IMR-90 (cell line): ENCODE measurements at regions not wholly inside any gene's neighbourhood (a gene's known extent, or its start where the extent isn't known, plus 50 kb on each side); places are given as distances from the start of the nearest gene placed in this dataset.

Experiments
- ATAC-seq: fragments of 200-7000 bp; cut with Tn5 transposase; 2 replicates; pipeline ENCODE4 v1.9.1; 2020; ENCODE audit warnings: low read depth, mild to moderate bottlenecking, moderate library complexity
- BruUV-seq: library from RNA; stranded (reverse); fragments of 400-500 nt; replicated peaks from 2 replicates; lab custom pipeline; 2021; lab: Mats Ljungman, UMichigan
- CTCF ChIA-PET: fragments of 300-600 bp; formaldehyde crosslinking; extraction: SDS; loops from one replicate; lab custom pipeline; 2021; ENCODE audit warnings: antibody characterized with exemption; lab: Yijun Ruan, JAX
- POLR2A ChIA-PET: fragments of 300-600 bp; sonication (Branson Sonifier 250); formaldehyde crosslinking; loops from one replicate; lab custom pipeline; 2022; ENCODE audit warnings: antibody characterized with exemption; ENCODE audit not compliant: unreplicated experiment; lab: Charles Lee
- DNase-seq: peaks from one replicate; pipeline ENCODE4 v3.0.0; 2013
- H2AFZ ChIP-seq: replicated peaks from 2 replicates; pipeline ENCODE3; 2013; ENCODE audit warnings: low read length, mild to moderate bottlenecking; ENCODE audit not compliant: poor library complexity
- H2AK5ac ChIP-seq: 2 replicates; pipeline ENCODE4 v1.6.1; 2013; ENCODE audit warnings: low read depth, low read length, inconsistent platforms
- H2AK9ac ChIP-seq: replicated peaks from 2 replicates; pipeline ENCODE3; 2013; ENCODE audit warnings: mild to moderate bottlenecking, low read depth, low read length, moderate library complexity; ENCODE audit not compliant: poor library complexity
- H2BK120ac ChIP-seq: 2 replicates; pipeline ENCODE4 v1.6.1; 2013; ENCODE audit warnings: low read depth, low read length, inconsistent platforms
- H2BK15ac ChIP-seq: 3 replicates; pipeline ENCODE4 v1.6.1; 2013; ENCODE audit warnings: low read depth, low read length, inconsistent platforms
- H2BK20ac ChIP-seq: 2 replicates; pipeline ENCODE4 v1.6.1; 2013; ENCODE audit warnings: low read depth, mild to moderate bottlenecking, inconsistent platforms, low read length, moderate library complexity
- H2BK5ac ChIP-seq: 2 replicates; pipeline ENCODE4 v1.6.1; 2013; ENCODE audit warnings: mild to moderate bottlenecking, low read depth, low read length, inconsistent platforms; ENCODE audit not compliant: poor library complexity, severe bottlenecking
- H3K14ac ChIP-seq: replicated peaks from 2 replicates; pipeline ENCODE4 v1.6.1; 2013; ENCODE audit warnings: low read depth, low read length, inconsistent platforms
- H3K18ac ChIP-seq: 2 replicates; pipeline ENCODE4 v1.6.1; 2013; ENCODE audit warnings: low read depth, low read length, control low read depth
- H3K23ac ChIP-seq: 2 replicates; pipeline ENCODE4 v1.6.1; 2013; ENCODE audit warnings: low read depth, low read length, inconsistent platforms
- H3K27ac ChIP-seq: 2 replicates; pipeline ENCODE4 v1.5.1; 2013; ENCODE audit warnings: mild to moderate bottlenecking, control low read depth, low read length; ENCODE audit not compliant: insufficient read depth
- H3K27me3 ChIP-seq: 2 replicates; pipeline ENCODE4 v1.6.1; 2013; ENCODE audit warnings: low read length; ENCODE audit not compliant: control insufficient read depth, insufficient read depth
- H3K36me3 ChIP-seq: 2 replicates; pipeline ENCODE4 v1.6.1; 2013; ENCODE audit warnings: low read length, mixed read lengths; ENCODE audit not compliant: control insufficient read depth, insufficient read depth
- H3K4ac ChIP-seq: 2 replicates; pipeline ENCODE4 v1.6.1; 2013; ENCODE audit warnings: low read depth, low read length, inconsistent platforms
- H3K4me1 ChIP-seq: 2 replicates; pipeline ENCODE4 v1.6.1; 2013; ENCODE audit warnings: low read length, mixed read lengths; ENCODE audit not compliant: control insufficient read depth, insufficient read depth
- H3K4me2 ChIP-seq: 2 replicates; pipeline ENCODE4 v1.6.1; 2013; ENCODE audit warnings: low read depth, mild to moderate bottlenecking, control low read depth, low read length, moderate library complexity
- H3K4me3 ChIP-seq: 2 replicates; pipeline ENCODE4 v1.5.1; 2013; ENCODE audit warnings: low read depth, mild to moderate bottlenecking, control low read depth, low read length, moderate library complexity; ENCODE audit not compliant: insufficient read depth
- H3K56ac ChIP-seq: 2 replicates; pipeline ENCODE4 v1.6.1; 2013; ENCODE audit warnings: low read length, inconsistent platforms; ENCODE audit not compliant: insufficient read depth; ENCODE audit errors: extremely low read depth
- H3K79me1 ChIP-seq, 2 experiments: 2 replicates each; pipeline ENCODE4 v1.6.1; 2013; ENCODE audit warnings: low read length in 2 of 2, inconsistent platforms in 1 of 2, low read depth in 1 of 2
- H3K9ac ChIP-seq: 2 replicates; pipeline ENCODE4 v1.6.1; 2013; ENCODE audit warnings: low read depth, low read length, control low read depth
- H3K9me1 ChIP-seq: 2 replicates; pipeline ENCODE4 v1.6.1; 2013; ENCODE audit warnings: low read length, inconsistent platforms; ENCODE audit not compliant: insufficient read depth
- H3K9me3 ChIP-seq: 2 replicates; pipeline ENCODE4 v1.6.1; 2013; ENCODE audit warnings: low read length; ENCODE audit not compliant: control insufficient read depth, insufficient read depth
- H4K20me1 ChIP-seq: 2 replicates; pipeline ENCODE4 v1.6.1; 2013; ENCODE audit warnings: low read length, inconsistent platforms; ENCODE audit not compliant: insufficient read depth
- H4K5ac ChIP-seq: 2 replicates; pipeline ENCODE4 v1.6.1; 2013; ENCODE audit warnings: mild to moderate bottlenecking, low read depth, low read length, control low read depth
- H4K8ac ChIP-seq, 2 experiments: 2 replicates each; pipeline ENCODE4 v1.6.1; 2013; ENCODE audit warnings: low read depth in 2 of 2, low read length in 2 of 2, control low read depth in 1 of 2, inconsistent platforms in 1 of 2
- H4K91ac ChIP-seq: 2 replicates; pipeline ENCODE4 v1.6.1; 2013; ENCODE audit warnings: low read depth, low read length, inconsistent platforms; ENCODE audit not compliant: insufficient read depth
- BHLHE40 ChIP-seq: fragments of 150-350 bp; IDR thresholded peaks from 2 replicates; pipeline ENCODE4 v1.6.1; 2016; ENCODE audit warnings: mild to moderate bottlenecking, low read depth, low read length
- CTCF ChIP-seq: conservative IDR thresholded peaks from 2 replicates; pipeline ENCODE4 v1.5.1; 2012; ENCODE audit warnings: mild to moderate bottlenecking, low read depth, low read length, improper control_type of control experiment
- MAFK ChIP-seq: IDR thresholded peaks from 2 replicates; pipeline ENCODE4 v1.6.1; 2012; ENCODE audit warnings: low read depth, low read length, improper control_type of control experiment
- POLR2A ChIP-seq: IDR thresholded peaks from 2 replicates; pipeline ENCODE4 v1.6.1; 2012; ENCODE audit warnings: mild to moderate bottlenecking, low read depth, low read length
- RFX5 ChIP-seq: IDR thresholded peaks from 2 replicates; pipeline ENCODE4 v1.8.0; 2012; ENCODE audit warnings: low read depth, mild to moderate bottlenecking, low read length, moderate library complexity
- WGBS, 2 experiments: methylation state at CpG; one replicate each; pipeline versions ENCODE4 v1.1.5 to v1.1.7; 2013; ENCODE audit warnings: missing lambda C conversion rate in 2 of 2; ENCODE audit not compliant: insufficient read length in 1 of 2; ENCODE audit errors: extremely low coverage in 2 of 2; 5-methylcytosine and 5-hydroxymethylcytosine counted together
- dilution Hi-C: fragments of 300-500 bp; cut with HindIII; formaldehyde crosslinking; loops from one replicate; pipeline ENCODE4 v1.14.3; 2018; ENCODE audit warnings: low sequenced_read_pairs; ENCODE audit not compliant: unreplicated experiment
- in situ Hi-C: fragments of 300-500 bp; cut with MboI; formaldehyde crosslinking; loops from 3 replicates; pipeline ENCODE4 v1.14.3; 2019; ENCODE audit warnings: low sequenced_read_pairs, inconsistent platforms, mixed read lengths
- intact Hi-C: fragments of 100-400 bp; cut with micrococcal nuclease; formaldehyde crosslinking; loops from 2 replicates; pipeline ENCODE4 v1.10.0; 2022
- TF ChIP-seq, protein P1 (sequence below): fragments of 150-350 bp; IDR thresholded peaks from 2 replicates; pipeline ENCODE4 v1.6.1; 2017; ENCODE audit warnings: mild to moderate bottlenecking, antibody characterized with exemption, low read length, low read depth

DNA sequence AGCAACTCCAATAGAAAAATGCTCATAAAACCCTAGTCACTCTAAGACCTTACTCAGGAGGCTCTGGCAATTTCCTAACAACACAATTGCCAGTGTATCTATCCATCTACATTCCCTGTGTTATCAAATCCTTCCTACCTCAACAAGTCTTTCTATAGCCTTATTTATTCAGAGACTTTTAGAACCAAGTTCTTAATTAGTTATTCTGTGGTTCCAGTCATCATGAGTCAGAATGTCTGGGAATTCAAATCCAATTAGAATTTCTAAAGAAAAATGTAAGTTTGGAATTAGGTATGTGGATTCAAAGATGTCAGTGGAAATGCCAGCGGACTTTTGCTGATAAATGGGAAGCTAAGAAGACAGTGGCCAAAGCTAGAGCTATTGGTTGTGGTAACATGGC, 302.6 kb upstream of the C1orf87 start:
- TF ChIP-seq RFX5 = no peak
- TF ChIP-seq CTCF = no peak
- TF ChIP-seq POLR2A = no peak
- no peak for TF ChIP-seq MAFK
- no peak for TF ChIP-seq BHLHE40
- TF ChIP-seq, protein P1, sequence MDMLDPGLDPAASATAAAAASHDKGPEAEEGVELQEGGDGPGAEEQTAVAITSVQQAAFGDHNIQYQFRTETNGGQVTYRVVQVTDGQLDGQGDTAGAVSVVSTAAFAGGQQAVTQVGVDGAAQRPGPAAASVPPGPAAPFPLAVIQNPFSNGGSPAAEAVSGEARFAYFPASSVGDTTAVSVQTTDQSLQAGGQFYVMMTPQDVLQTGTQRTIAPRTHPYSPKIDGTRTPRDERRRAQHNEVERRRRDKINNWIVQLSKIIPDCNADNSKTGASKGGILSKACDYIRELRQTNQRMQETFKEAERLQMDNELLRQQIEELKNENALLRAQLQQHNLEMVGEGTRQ = no peak
- Histone ChIP-seq H3K4me2 (no peak overlapping the region), H2AK9ac (no peak overlapping the region), H3K14ac (no peak overlapping the region), H3K27ac (no peak overlapping the region), H3K23ac (no peak overlapping the region), H4K91ac (no peak overlapping the region), H4K20me1 (no peaks in the 10 kb centered on the region), H2BK5ac (no peak overlapping the region), H3K9me1 (no peaks in the 10 kb centered on the region), H3K56ac (no peak overlapping the region), H2AFZ (no peak overlapping the region), H3K9ac (no peak overlapping the region), H3K4me1 (no peaks in the 10 kb centered on the region), H2BK15ac (no peak overlapping the region), H3K9me3 (peaks cover 5% of the 10 kb centered on the region; the same call in 1 of the 2 replicates), H3K18ac (no peak overlapping the region), H2AK5ac (no peak overlapping the region), H3K4me3 (no peak overlapping the region), H3K79me1 (no peaks in the 10 kb centered on the region), H4K5ac (no peak overlapping the region), H4K8ac (no peak overlapping the region), H3K27me3 (no peaks in the 10 kb centered on the region), H3K4ac (no peak overlapping the region), H2BK120ac (no peak overlapping the region), H2BK20ac (no peak overlapping the region), H3K36me3 (no peaks in the 10 kb centered on the region)
- WGBS, 2 experiments = 60% methylated on average over 1 of the region's 1 CpG; no CpG with 5 or more reads in 1 of the 2 experiments
- ATAC-seq = no peak
- intact Hi-C loops = no loop called here
- ChIA-PET POLR2A (no interaction called here), CTCF (no interaction called here)
- no TSS peak for BruUV-seq
- in situ Hi-C loops = no loop called here
- DNase-seq = no peak
- dilution Hi-C loops = no loop called here
